Sigmoid colon (tissue), 6 donors: ENCODE measurements at regions not wholly inside any gene's neighbourhood (a gene's known extent, or its start where the extent isn't known, plus 50 kb on each side); places are given as distances from the start of the nearest gene placed in this dataset.
"Not testable (repeated sequence)": the region's sequence is repeated elsewhere in the genome, so short reads cannot be mapped to it uniquely, and the experiment has no call there.

Experiments used
- DNase-seq: peaks from one replicate; pipeline ENCODE4 v3.0.0-alpha.2; 2019
- H3K27ac ChIP-seq, 4 donors: fragments of 200-600 bp; sonication (generic); one replicate each; pipeline ENCODE4 v1.5.1; 2016 to 2019; ENCODE audit warnings: mild to moderate bottlenecking in 1 of 4
- H3K27me3 ChIP-seq, 3 donors: fragments of 200-600 bp; sonication (generic); one replicate each; pipeline ENCODE4 v1.5.1; 2019; ENCODE audit warnings: mild to moderate bottlenecking in 1 of 3
- H3K36me3 ChIP-seq, 4 donors: fragments of 200-600 bp; sonication (generic); one replicate each; pipeline ENCODE4 v1.5.1; 2016 to 2019
- H3K4me1 ChIP-seq, 4 donors: fragments of 200-600 bp; sonication (generic); one replicate each; pipeline ENCODE4 v1.5.1; 2017 to 2019
- H3K4me3 ChIP-seq, 4 donors: fragments of 200-600 bp; sonication (generic); one replicate each; pipeline ENCODE4 v1.5.1; 2017 to 2019; ENCODE audit warnings: mild to moderate bottlenecking in 2 of 4, moderate library complexity in 1 of 4
- H3K9me3 ChIP-seq, 4 donors: fragments of 200-600 bp in 3 of 4; sonication (generic) in 3 of 4; one replicate each; pipeline versions ENCODE4 v1.5.1 to v1.6.1; 2013 to 2019
- EP300 ChIP-seq, 4 donors: sonication (generic); formaldehyde crosslinking; IDR thresholded peaks; one replicate each; pipeline ENCODE4 v1.6.1; 2017; ENCODE audit warnings: antibody characterized with exemption in 4 of 4
- POLR2A ChIP-seq, 2 donors: fragments of 450-650 bp; IDR thresholded peaks; one replicate each; pipeline ENCODE4 v1.6.1; 2016; ENCODE audit warnings: antibody characterized with exemption in 2 of 2, mild to moderate bottlenecking in 2 of 2, moderate library complexity in 2 of 2
- POLR2AphosphoS5 ChIP-seq, 4 donors: sonication (generic); formaldehyde crosslinking; IDR thresholded peaks; one replicate each; pipeline ENCODE4 v1.6.1; 2017; ENCODE audit warnings: antibody characterized with exemption in 4 of 4
- WGBS, 2 donors: extraction: QIAGEN DNeasy Blood & Tissue Kit; methylation state at CpG; one replicate each; pipeline ENCODE4 v1.1.7; 2013; 5-methylcytosine and 5-hydroxymethylcytosine counted together
- intact Hi-C: fragments of 100-400 bp; cut with DNase I; formaldehyde crosslinking; loops from one replicate; pipeline ENCODE4 v1.15.1; 2023
- TF ChIP-seq, protein P1 (sequence below), 4 experiments: fragments of 450-650 bp in 3 of 4; fragments of 200-600 bp in 1 of 4; IDR thresholded peaks; one replicate each; pipeline ENCODE4 v1.5.1; 2016 to 2019; ENCODE audit warnings: antibody characterized with exemption in 4 of 4, mild to moderate bottlenecking in 3 of 4, moderate library complexity in 2 of 4
- donor health status: healthy with polysubstance abuse.
- donor health status: healthy.

DNA sequence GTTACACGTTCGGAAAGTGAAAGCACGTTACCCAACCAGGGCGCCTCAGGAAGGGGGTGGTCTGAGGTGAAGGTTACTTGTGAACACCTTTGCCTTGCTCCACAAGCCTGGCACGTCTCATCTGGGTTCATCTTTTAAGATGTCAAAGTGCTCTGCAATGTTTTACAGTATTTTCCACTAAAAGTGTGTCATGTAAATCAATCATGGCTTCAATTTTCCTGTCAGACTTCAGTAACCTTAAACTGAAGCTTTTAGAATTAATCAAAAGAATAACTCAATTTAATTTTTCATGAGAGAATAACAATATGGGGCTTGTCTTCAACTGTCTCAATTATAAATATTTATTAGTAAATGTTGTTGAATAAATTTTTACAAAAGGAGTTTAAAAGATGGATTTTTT lies 93.3 kb upstream of the FANCL start:
- Histone ChIP-seq H3K4me1 (no peaks in the 10 kb centered on the region), H3K27me3 (no peaks in the 10 kb centered on the region), H3K27ac (no peak overlapping the region), H3K36me3 (no peaks in the 10 kb centered on the region), H3K4me3 (no peak overlapping the region), H3K9me3 (no peaks in the 10 kb centered on the region)
- WGBS, 2 donors: 58 to 64% methylated on average over 5 of the region's 5 CpGs
- intact Hi-C loops: no loop called here
- DNase-seq: no peak
- TF ChIP-seq POLR2A (IDR thresholded peaks at IDR 0.05) (no peak), EP300 (IDR thresholded peaks at IDR 0.05) (no peak), POLR2AphosphoS5 (IDR thresholded peaks at IDR 0.05) (no peak)
- TF ChIP-seq, protein P1, sequence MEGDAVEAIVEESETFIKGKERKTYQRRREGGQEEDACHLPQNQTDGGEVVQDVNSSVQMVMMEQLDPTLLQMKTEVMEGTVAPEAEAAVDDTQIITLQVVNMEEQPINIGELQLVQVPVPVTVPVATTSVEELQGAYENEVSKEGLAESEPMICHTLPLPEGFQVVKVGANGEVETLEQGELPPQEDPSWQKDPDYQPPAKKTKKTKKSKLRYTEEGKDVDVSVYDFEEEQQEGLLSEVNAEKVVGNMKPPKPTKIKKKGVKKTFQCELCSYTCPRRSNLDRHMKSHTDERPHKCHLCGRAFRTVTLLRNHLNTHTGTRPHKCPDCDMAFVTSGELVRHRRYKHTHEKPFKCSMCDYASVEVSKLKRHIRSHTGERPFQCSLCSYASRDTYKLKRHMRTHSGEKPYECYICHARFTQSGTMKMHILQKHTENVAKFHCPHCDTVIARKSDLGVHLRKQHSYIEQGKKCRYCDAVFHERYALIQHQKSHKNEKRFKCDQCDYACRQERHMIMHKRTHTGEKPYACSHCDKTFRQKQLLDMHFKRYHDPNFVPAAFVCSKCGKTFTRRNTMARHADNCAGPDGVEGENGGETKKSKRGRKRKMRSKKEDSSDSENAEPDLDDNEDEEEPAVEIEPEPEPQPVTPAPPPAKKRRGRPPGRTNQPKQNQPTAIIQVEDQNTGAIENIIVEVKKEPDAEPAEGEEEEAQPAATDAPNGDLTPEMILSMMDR (IDR thresholded peaks at IDR 0.05): no peak

- 73 to 87% methylated on average over 18 of the region's 18 CpGs for WGBS, 2 donors
- H3K36me3 ChIP-seq, H3K4me1 ChIP-seq, DNase-seq, H3K9me3 ChIP-seq, H3K27ac ChIP-seq, intact Hi-C loops, H3K27me3 ChIP-seq, H3K4me3 ChIP-seq: not testable (repeated sequence)
These were observed 84.3 kb upstream of the FANCL start for GRCh38 chr2:58325296-58325895.

DNA sequence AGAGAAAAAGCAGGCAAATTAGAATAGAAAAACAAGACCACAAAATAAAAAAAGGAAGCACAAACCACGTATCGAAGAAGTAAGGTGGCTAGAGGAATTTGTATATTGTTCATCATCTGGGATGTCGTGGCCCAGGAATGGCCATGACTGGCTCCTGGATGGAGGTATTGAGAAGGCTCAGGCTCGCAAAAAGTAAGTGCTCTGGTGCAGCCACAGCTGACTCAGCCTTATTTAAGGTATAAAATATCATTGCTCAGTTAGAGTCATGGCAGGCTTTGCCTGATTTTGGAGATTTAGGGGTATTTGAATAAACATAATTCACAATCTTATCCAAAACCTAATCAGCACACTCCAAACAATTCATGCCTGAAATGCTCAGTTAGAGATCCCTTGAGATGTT lies 78.4 kb upstream of the FANCL start:
- intact Hi-C loops: no loop called here
- 77 to 80% methylated on average over 4 of the region's 4 CpGs for WGBS, 2 donors
- no peaks in the 10 kb centered on the region for H3K36me3 ChIP-seq

GRCh38 chr2:58318949-58319348 lies 77.8 kb upstream of the FANCL start:
- H3K4me3 ChIP-seq, H3K27ac ChIP-seq, H3K4me1 ChIP-seq, DNase-seq, H3K9me3 ChIP-seq, H3K36me3 ChIP-seq, intact Hi-C loops, H3K27me3 ChIP-seq: not testable (repeated sequence)
- 67 to 81% methylated on average over 7 of the region's 7 CpGs for WGBS, 2 donors

More for the DNA sequence above, 78.4 kb upstream of the FANCL start:
- no peak for DNase-seq
- no peak overlapping the region for H3K4me3 ChIP-seq
- no peak for TF ChIP-seq POLR2AphosphoS5 (IDR thresholded peaks at IDR 0.05)
- TF ChIP-seq, protein P1 (IDR thresholded peaks at IDR 0.05): no peak
- TF ChIP-seq EP300 (IDR thresholded peaks at IDR 0.05): no peak
- no peak for TF ChIP-seq POLR2A (IDR thresholded peaks at IDR 0.05)
- no peaks in the 10 kb centered on the region for H3K9me3 ChIP-seq
- no peaks in the 10 kb centered on the region for H3K27me3 ChIP-seq
- no peak overlapping the region for H3K27ac ChIP-seq
- H3K4me1 ChIP-seq: no peaks in the 10 kb centered on the region

- H3K27me3 ChIP-seq: no peaks in the 10 kb centered on the region
- no peak for DNase-seq
- no peaks in the 10 kb centered on the region for H3K4me1 ChIP-seq
- H3K9me3 ChIP-seq: no peaks in the 10 kb centered on the region
- WGBS, 2 donors: 69 to 87% methylated on average over 2 of the region's 2 CpGs
- intact Hi-C loops: no loop called here
- H3K36me3 ChIP-seq: no peaks in the 10 kb centered on the region
- TF ChIP-seq, protein P1 (IDR thresholded peaks at IDR 0.05): no peak
- no peak for TF ChIP-seq POLR2AphosphoS5 (IDR thresholded peaks at IDR 0.05)
- no peak for TF ChIP-seq EP300 (IDR thresholded peaks at IDR 0.05)
- no peak for TF ChIP-seq POLR2A (IDR thresholded peaks at IDR 0.05)
- no peak overlapping the region for H3K27ac ChIP-seq
- no peak overlapping the region for H3K4me3 ChIP-seq
These were observed 72.8 kb upstream of the FANCL start for GRCh38 chr2:58313926-58314325.

DNA sequence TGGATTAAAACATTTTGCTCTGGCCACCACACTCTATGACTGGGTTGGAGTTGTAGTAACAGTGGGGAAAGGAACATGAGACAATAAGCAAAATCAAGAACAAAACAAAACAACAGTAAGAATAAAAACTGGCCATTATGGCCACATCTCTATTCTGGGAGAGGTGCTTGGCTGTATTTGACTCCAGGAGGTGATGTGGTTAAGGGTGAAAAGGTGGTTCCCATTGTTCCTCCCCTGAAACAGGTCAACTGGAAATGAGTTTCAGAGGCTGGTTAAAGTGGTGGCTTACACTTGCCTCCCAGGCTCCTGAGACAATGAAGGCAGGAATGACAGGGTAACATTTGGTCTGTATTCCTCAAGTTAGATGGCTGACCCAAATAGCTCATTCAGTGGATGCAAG lies 67.3 kb upstream of the FANCL start:
- no peaks in the 10 kb centered on the region for H3K9me3 ChIP-seq
- H3K27me3 ChIP-seq: no peaks in the 10 kb centered on the region
- no peaks in the 10 kb centered on the region for H3K4me1 ChIP-seq
- intact Hi-C loops: no loop called here
- no peak overlapping the region for H3K4me3 ChIP-seq
- H3K36me3 ChIP-seq: no peaks in the 10 kb centered on the region
- DNase-seq: no peak
- TF ChIP-seq POLR2A (IDR thresholded peaks at IDR 0.05): no peak
- TF ChIP-seq, protein P1 (IDR thresholded peaks at IDR 0.05): no peak
- no peak for TF ChIP-seq EP300 (IDR thresholded peaks at IDR 0.05)
- no peak for TF ChIP-seq POLR2AphosphoS5 (IDR thresholded peaks at IDR 0.05)
- no peak overlapping the region for H3K27ac ChIP-seq
